PC-3 (cell line): ENCODE measurements at regions not wholly inside any gene's neighbourhood (a gene's known extent, or its start where the extent isn't known, plus 50 kb on each side); places are given as distances from the start of the nearest gene placed in this dataset.

Source experiments
- CTCF ChIP-seq: fragments of 300-600 bp; sonication (generic); conservative IDR thresholded peaks from 2 replicates; pipeline ENCODE4 v1.5.1; 2017; ENCODE audit warnings: antibody characterized with exemption, low read depth, mild to moderate bottlenecking, low read length
- EZH2phosphoT487 ChIP-seq: fragments of 300-600 bp; sonication (generic); IDR thresholded peaks from 2 replicates; pipeline ENCODE4 v1.6.1; 2018; ENCODE audit warnings: mild to moderate bottlenecking, antibody characterized with exemption, low read length, borderline replicate concordance

- TF ChIP-seq CTCF (no peak), EZH2phosphoT487 (no peak)
These were observed 118.0 kb upstream of the SLITRK5 start for GRCh38 chr13:87553142-87553541.
